NCI-H1105 (cell line): ENCODE measurements at regions not wholly inside any gene's neighbourhood (a gene's known extent, or its start where the extent isn't known, plus 50 kb on each side); places are given as distances from the start of the nearest gene placed in this dataset.
A peak's percentile ranks its signal among the peaks of the same experiment; 100 is the strongest.
"Not testable (repeated sequence)": the region's sequence is repeated elsewhere in the genome, so short reads cannot be mapped to it uniquely, and the experiment has no call there.

Source experiments
- DNase-seq: peaks from one replicate; lab custom pipeline; 2025; lab: John Stamatoyannopoulos, UW

DNA sequence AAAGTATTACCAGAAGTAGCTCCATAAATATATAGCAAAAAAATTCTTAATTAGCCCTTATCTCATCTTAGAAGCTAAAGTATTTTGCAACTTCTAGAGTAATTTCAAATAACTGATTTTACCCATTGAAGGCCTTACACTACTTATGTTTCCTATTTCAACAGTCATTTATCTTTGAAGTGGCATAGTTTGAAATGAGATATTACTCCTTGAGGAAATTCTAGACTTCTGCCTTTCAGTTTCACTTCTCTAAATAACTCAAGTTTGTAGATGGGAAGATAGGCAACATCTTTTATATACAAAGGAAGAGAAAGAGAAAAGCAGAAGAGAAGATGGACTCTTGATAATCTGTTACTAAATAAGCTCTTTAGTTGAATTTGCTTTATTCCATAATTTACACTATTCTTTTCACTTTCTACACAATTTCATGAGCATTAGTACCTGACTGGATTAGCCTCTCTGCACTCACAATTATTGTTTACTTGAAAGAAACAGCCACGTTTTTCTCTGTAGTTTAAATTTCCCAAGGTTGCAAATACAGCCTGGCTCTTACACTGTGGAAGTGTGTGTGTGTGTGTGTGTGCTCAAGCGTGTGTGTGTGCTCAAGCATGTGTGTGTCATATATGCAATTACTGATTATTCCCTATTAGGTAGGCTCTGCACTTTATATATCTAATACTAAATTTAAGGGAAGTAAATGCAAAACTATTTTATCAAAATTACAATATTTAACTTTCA is 60.6 kb upstream of the EMB start:
- DNase-seq = no peak

- not testable (repeated sequence) for DNase-seq
Observed at GRCh38 chr5:50513028-50513457, 72.0 kb upstream of the EMB start.

- DNase-seq = not testable (repeated sequence)
Observed at GRCh38 chr5:50521060-50521459, 80.0 kb upstream of the EMB start.

DNA sequence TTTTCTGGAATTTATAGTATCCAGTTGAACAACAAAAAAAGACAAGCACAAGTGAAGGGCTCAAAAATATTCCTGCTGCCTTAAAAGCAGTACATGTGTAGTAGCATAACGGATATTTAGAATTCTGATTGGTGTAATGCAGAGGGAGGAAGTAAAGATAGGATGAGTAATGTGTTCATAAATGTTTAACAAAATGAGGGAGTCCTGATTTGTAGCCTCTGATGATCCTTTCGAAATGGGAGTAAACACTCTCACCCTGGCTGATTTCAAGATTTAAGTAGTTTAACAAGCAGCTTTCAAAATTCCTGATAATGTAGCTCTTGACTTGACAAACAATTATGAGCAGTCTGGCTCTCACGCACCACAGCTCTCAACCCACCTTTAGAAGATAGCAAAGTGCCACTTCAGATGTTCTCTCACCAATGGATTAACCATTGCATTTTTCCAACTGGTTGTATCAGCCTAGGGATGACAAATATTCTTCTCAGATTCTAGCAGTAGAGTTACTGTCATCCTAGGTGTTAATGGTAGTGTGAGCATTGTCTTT is 86.5 kb upstream of the EMB start:
- peak; percentile 11 for DNase-seq

- no peak for DNase-seq
Observed at GRCh38 chr5:50535393-50535792, 94.3 kb upstream of the EMB start.

DNA sequence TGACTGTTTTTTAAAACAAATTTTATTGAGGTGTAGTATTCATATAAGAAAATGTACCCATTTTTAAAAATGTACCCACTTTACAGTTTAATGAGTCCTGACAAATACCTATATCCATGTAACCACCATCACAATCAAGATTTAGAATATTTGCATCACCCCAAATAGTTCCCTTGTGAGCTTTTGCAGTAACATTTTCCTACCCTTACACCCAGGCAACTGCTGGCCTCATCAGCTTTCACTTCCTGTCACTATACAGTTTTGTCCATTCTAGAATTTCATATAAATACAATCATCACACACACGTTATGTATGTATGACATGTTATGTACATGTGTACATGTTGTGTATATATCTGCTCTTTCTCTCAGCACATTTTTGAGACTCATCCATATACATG is 96.4 kb upstream of the EMB start:
- DNase-seq = not testable (repeated sequence)

- DNase-seq = no peak
Observed at GRCh38 chr5:50547303-50547702, 106.2 kb upstream of the EMB start.

- no peak for DNase-seq
Observed at GRCh38 chr5:50550267-50550666, 109.2 kb upstream of the EMB start.

GRCh38 chr5:50550993-50551392 is 109.9 kb upstream of the EMB start:
- no peak for DNase-seq

DNA sequence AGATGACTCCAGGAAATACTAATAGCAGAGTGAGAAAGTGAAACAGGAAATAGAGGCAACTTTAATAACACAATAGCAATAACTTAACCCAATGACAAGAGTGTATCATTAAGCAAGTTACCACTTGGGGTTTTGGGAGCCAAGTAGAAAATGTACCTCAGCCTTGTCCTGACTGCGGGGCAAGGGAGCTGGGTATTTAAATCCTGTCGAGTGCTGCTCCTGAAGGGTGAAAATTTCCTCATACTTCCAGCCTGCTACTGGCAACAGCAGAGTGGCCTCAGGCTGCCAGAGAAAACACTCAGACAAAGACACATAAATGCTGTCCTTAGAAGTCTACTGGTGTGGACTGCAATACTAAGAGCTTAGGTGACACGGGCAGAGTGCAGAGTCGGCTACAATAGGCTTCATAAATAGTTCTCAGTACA is 112.5 kb upstream of the EMB start:
- no peak for DNase-seq

GRCh38 chr5:50558640-50559039 is 107.8 kb upstream of the PARP8 start:
- not testable (repeated sequence) for DNase-seq

DNA sequence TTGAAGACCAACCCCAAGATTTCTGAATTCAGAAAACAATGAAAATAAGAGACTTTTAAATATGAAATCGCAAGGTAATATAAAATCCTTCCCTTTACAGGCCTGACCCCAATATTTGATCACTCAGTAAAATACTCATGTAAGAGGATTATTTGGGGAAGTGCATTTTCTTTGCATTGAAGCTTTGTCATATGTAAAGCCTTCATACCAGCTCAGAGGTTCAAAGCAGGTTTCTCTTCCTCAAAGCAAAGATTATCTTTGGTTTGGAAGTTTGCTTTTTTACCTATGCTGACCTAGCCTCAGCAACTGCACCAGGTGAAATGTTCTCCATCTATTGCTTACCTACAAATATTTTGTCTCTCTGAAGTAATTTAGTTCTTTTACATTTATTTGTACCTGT is 106.5 kb upstream of the PARP8 start:
- DNase-seq = no peak

- no peak for DNase-seq
Observed at GRCh38 chr5:50562694-50563093, 103.7 kb upstream of the PARP8 start.

DNA sequence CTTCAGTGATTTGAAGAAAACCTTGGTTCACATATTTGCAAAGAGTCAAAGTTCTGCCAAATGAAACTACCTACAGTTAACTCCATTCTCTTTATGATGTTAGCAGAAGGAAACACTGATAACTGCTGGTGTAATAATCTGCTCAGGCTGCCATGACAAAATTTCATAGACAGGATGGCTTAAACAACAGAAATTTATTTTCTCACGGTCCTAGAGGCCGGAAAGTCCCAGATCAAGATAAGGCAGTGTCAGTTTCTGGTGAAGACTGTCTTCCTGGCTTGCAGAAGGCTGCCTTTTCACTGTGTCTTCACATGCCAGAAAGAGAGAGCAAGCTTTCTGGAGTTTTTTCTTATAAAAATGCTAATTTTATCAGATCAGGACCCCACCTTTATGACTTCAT is 102.4 kb upstream of the PARP8 start:
- no peak for DNase-seq

DNA sequence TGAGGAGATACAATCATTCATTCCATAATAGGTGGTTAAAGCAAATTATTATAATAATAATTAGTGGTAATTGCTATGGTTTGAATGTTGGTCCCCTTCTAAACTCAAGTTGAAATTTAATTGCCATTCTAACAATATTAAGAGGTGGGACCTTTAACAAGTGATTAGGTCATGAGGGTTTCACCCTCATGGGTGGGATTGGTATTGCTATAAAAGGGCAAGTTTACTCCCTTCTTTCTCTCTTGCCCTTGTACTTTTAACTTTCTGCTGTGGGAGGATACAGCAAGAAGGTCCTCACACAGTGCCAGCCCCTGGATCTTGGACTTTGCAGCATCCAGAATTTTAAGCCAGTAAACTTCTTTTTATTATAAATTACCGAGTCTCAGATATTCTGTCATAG is 101.9 kb upstream of the PARP8 start:
- DNase-seq = no peak

DNA sequence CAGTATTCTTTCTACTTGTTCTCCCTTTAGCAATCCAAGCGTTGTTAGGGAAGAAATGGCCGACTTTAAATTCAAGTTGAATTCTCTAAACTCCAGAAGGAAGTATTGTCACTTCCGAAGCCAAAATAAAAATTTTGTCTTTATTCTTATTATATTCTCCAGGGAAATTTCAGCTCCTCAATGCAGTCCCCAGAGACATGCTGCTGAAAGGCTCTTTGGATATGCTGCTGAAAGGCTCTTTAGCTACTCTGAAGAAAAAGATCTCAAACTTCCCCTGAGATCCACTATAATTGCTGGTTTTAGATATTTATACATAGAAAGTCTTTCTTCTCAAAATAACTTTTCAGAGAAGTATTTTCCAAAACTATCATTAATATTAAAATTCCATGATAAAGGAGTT is 92.3 kb upstream of the PARP8 start:
- DNase-seq = no peak

GRCh38 chr5:50575740-50576139 is 90.7 kb upstream of the PARP8 start:
- DNase-seq = no peak

DNA sequence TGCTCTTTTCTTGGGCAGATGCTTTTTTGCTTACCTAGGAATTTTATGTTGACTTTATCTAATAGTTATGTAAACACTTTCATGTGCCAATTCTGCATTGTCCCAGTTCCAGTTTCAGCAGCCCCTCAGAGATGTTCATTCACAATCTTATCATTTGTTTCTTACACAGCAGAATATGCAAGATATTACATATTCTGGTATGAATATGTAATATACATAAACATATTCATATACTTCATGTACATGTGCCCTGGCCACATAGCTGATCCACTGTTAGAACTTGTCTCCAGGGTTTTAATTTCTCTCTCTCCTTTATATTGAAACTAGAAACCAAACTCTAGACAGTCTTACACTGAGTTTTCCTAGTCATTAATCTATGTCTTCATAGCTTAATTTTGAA is 90.2 kb upstream of the PARP8 start:
- no peak for DNase-seq

GRCh38 chr5:50576686-50577256 is 89.7 kb upstream of the PARP8 start:
- no peak for DNase-seq

- no peak for DNase-seq
Observed at GRCh38 chr5:50580506-50580905, 85.9 kb upstream of the PARP8 start.

DNA sequence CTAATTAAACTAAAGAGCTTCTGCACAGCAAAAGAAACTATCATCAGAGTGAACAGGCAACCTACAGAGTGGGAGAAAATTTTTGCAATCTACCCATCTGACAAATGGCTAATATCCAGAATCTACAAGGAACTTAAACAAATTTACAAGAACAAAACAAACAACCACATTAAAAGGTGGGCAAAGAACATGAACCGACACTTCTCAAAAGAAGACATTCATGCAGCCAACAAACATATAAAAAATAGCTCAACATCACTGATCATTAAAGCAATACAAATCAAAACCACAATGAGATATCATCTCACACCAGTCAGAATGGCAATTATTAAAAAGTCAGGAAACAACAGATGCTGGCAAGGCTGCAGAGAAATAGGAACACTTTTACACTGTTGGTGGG is 84.6 kb upstream of the PARP8 start:
- not testable (repeated sequence) for DNase-seq

DNA sequence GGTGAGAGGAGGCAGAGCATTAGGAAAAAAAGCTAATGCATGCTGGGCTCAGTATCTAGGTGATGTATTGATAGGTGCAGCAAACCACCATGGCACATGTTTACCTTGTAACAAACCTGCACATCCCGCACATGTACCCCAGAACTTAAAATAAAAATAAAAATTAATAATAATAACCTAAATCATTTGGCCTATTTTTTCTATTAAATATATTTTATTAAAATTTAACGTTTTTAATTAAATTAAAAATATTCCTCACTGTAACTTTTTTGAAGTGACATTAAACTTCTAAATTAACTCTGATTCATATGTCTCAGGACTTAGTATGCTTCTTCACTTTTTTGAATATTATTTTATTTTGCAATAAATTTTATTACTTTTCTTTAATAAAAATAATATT is 83.7 kb upstream of the PARP8 start:
- no peak for DNase-seq

DNA sequence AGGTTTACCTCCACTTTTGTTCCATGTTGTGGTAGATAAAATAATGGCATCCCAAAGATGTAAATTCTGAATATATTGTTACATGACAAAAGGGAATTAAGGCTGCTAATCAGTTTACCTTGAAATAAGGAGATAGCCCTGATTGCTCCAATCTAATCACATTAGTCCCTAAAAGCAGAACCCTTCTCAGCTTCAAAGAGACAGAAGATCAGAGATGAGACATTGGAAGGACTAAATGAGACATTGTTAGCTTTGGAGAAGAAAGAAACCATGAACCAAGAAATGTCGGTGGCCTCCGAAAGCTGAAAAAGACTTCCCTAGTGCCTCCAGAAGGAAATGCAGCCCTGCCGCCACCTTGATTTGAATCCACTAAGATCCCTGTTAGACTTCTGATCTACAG is 82.8 kb upstream of the PARP8 start:
- DNase-seq = no peak

DNA sequence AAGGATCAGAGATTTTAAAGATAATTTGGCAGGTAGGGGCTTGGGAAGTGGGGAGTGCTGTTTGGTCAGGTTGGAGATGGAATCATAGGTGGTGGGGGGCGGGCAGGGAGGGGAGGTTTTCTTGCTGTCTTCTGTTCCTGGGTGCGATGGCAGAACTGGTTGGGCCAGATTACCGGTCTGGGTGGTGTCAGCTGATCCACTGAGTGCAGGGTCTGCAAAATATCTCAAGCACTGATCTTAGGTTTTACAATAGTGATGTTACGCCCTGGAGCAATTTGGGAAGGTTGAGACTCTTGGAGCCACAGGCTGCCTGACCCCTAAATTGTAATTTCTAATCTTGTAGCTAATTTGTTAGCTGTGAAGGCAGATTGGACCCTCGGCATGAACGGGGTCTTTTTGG is 78.0 kb upstream of the PARP8 start:
- not testable (repeated sequence) for DNase-seq
